HL-60/S4 (cell line): ENCODE measurements at regions not wholly inside any gene's neighbourhood (a gene's known extent, or its start where the extent isn't known, plus 50 kb on each side); places are given as distances from the start of the nearest gene placed in this dataset.

Experiments
- in situ Hi-C: fragments of 300-500 bp; cut with MboI; formaldehyde crosslinking; loops from 2 replicates; pipeline ENCODE4 v1.14.3; 2022; ENCODE audit warnings: low sequenced_read_pairs

DNA sequence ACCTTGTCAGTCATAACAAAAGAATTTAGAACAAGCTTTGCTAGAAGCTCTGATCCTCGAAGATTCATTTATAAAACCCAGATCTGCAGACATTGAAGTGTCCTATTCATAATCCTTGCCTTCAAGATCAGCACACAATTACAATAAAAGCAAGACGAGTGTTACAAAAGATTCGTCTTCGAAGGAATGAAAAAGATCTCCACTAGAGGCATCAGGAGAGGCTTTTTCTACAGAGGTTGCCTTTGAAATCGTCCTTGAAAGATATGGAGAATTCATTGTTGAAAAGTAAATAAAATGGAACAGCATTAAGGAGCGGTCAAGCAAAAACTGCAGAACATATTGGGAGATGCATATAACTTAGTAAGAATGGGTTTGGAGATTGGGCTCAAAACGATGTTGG lies 146.4 kb downstream of the BMP4 start:
- in situ Hi-C loops, result no loop called here

DNA sequence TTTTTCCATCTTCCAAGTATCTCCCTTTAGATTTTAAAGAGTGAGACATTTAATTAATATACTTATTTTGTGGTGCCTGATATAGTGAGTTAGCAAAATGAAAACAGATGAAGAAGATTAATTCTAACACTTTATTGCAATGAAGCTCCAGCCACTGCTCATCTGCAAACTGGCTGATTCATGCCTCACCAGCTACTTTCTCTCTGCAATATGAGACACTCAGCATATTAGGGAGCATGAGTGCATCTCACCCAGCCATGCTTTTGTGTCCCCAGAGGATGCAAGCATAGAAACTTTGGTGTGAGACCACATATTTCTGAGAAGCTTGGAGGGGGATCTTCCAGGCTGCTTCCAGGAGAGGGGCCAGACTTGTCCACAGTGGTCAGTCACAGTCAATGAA lies 148.6 kb downstream of the BMP4 start:
- in situ Hi-C loops, result no loop called here

DNA sequence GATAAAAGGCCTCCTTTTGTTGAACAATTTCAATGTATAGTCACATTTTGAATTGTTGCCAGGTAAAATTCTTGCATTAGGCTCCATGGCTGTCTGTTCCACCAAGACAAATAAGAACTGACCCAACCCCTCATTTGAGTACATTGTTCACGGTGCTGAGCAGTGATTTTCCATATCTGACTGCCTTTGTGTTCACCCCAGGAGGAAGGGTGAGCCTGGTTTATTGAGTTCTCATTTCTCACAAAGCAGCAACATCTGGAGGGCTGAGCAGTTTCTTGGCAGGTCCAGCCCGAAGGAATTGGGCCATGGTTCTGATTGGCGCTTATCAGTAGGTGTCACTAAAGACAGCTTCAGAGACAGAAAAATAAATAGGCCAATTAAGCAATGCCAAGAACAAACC lies 149.1 kb downstream of the BMP4 start:
- in situ Hi-C loops, result no loop called here

DNA sequence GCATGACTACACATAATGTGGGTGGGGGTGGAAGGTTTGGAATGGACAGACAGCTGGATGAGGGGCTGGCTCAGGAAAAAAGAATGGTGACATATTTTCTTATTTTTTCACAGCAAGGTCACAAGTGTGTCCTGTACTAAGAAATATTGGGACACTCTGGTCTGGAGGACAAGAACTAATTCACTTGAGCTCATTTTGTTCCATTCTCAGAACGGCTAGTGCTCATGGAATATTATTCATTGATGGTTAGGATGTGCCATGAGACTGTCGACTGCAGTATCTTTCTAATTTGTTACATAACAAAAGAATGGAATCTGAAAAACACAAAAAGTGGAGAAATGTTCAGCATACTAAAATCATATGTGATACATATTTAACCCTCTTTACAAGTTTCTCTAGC lies 149.5 kb downstream of the BMP4 start:
- in situ Hi-C loops, result no loop called here

DNA sequence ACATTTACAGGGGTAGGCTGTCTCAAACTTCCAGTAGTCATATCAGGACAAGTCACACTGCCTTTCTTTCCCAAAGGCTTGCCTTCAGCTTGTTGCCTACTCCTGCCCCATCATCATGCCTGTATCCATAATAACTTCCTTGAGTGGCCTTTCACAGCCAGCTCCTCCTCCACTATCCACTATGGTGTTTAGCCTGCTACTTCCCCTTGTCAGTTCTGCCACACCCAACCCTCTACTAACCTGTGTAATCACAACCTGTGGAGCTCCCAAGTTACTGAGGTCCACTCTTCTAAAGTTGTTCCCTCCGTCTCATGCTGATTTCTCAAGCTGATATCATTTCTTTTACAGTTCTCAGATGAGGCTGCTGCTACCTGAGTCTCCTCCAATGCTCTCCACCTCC lies 159.9 kb downstream of the BMP4 start:
- in situ Hi-C loops, result no loop called here

DNA sequence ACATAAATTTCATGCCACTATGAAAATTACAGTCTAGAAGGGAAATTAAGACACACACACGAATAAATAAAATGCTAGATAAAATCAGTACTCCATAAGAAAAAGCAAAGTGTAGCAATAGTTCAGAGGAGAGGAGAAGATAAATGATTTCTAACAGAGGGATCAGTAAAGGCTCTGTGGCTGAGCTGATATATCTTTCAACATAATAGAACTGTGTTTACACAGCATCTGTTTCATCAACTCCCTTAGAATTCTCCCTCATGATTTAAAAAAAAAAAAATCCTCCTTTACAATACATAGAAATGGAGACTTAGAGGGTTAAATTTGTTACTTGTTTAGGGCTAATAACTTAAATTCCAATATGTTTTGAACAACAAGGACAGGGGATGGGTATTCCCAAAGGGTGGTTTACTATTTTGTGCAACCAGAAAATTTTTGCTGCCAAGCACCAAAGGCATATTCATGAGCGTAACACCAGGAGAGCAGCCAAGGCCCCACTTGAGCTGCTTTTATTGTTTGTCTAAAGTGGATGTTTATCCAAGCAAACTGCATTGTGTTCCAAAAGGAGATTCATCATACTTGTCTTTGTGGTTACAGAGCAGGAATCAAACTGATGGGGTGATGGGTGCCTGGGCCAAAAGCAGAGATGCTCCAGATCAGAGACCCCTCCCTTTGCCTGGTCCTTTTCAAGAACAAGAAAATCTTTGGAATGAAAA lies 162.7 kb downstream of the BMP4 start:
- in situ Hi-C loops, result no loop called here

DNA sequence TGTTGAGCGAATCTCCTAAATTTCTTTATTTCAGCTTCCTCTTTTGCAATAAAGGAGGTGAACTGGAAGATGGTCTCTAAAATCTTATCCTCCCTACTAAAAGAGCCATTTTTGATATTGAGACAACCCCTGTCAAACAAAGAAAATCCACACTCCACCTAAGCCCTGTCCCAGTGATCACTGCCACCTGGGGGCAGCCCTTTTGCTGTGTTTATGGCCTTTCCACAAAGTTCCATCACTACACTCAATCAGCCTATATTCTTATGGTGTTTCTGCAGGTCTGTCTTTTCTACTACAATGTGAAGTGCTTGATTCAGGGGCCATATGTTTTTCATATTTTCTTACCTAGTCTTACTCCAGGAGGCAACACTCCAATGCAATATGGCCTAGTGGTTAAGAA lies 163.7 kb downstream of the BMP4 start:
- in situ Hi-C loops, result no loop called here

DNA sequence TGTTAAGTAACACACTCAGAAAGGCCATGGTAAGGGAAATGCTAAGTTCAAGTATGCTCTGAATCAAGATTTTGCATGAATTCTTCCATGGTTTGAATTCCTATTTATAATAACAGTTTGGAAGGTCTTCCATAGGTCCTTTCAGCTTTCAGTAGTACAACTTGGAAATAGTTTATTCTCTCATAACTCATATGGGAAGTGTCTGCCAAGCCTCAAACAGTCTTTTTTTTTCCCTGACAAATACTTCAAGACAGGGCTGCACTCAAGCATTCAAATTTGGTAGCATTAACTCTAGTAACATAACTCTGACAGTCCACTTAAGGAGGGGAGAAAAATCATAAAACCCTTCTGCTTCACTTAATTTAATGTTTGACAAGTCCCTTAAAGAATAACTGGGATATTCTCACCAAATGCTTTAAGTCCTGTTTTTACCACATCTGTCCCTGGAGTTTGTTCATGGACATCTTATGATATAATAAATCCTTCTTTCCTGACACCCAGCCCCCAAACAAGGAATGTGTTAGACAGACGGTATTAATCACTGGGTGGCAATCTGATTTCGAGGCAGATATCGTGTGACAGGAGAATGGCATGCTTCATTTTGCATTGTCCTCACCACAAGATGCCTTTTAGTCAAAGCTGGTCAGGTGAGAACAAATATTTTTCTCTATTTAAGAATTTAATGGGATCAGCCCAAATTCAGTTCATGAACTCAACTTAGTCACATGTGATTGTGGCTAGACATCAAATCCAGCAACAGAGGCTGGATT lies 165.7 kb downstream of the BMP4 start:
- in situ Hi-C loops, result no loop called here

DNA sequence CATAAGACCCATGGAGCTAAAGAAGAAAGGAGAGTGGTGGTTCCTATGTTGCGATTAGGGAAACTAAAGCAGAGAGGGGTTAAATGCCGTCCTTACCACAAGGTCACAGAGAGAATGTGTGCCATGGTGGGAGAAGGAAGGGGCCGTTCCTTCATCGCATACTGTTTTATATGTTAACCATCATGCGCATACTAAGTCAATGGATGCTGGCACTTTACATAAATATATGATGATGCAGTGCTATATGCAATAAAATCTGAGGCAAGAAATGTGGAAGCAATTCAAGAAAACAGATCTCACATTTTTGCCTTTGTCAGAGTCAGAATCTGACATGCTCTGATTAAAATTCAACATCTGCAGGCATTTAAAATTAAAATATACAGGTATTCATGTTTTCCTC lies 168.1 kb downstream of the BMP4 start:
- in situ Hi-C loops, result no loop called here

DNA sequence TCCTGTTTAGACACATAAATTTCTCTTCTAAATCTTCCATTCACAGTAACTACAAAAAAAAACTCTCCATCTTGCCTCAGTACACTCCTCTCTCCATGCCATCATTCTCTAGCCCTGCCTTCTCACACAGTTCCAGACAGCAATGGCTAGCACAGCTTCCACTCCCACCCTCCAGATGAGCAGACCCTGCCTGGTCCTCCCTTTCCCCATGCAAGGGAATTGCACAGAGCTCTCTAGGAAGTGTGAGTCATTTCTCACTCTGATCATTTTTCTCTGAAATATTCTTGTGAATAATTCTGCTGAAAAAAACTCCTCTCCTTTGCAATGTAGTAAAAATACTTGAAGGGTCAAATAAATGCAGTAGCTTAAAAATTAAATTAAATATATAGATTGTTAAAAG lies 170.6 kb downstream of the BMP4 start:
- in situ Hi-C loops, result no loop called here

DNA sequence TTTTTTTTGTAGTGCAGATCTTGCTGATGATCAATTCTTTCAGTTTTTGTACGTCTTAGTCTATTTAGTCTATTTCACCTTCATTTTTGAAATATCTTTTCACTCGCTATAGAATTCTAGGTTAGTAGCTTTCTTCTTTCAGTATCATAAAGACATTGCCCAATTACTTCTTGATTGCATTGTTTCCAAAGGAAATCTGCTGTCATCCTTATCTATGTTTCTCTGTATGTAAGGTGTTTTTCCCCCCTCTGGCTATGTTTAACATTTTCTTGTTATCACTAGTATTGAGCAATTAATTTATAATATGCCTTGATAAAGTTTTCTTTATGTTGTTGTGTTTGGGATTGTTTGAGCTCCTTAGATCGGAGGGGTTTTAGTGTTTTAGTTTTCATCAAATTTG lies 171.9 kb downstream of the BMP4 start:
- in situ Hi-C loops, result no loop called here

DNA sequence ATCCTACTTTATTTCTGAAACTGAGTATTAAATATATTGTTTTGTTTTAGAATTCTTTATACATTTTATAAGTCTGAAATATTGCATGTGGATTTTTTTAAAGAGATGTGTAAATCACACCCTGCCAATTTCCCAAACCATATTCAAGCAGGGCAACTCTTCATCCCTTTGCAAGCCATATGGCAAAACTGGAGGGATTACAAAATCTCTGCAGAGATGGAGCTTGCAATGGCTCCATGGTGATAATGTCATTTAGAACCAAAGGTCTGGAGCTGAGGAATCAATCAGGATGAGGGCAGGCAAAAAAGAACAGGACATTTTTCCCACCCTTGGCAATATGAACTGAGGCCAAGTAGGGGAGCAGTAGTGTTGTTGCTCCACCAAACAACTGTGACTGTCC lies 173.4 kb downstream of the BMP4 start:
- in situ Hi-C loops, result no loop called here

DNA sequence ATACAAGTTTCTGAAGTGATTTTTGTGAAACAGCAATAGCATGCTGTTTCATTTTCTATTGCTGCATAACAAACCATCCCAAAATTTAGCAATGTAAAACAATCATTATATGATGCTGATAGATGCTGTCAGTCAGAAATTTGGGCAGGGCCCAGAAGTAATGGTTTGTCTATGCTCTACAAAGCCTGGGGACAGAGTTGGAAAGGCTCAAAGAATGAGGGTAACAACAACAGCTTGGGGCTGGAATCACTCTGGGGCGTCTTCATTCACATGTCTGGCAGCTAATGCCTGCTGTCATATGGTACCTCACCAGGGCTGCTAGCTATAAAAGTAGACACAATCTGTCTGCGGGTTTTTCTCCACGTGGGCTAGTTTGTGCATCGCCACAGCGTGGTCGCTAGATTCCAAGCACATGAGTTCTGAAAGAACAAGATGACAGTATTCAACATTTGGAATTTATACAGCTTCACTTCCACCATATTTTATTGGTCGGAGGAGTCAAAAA lies 176.5 kb downstream of the BMP4 start:
- in situ Hi-C loops, result no loop called here

DNA sequence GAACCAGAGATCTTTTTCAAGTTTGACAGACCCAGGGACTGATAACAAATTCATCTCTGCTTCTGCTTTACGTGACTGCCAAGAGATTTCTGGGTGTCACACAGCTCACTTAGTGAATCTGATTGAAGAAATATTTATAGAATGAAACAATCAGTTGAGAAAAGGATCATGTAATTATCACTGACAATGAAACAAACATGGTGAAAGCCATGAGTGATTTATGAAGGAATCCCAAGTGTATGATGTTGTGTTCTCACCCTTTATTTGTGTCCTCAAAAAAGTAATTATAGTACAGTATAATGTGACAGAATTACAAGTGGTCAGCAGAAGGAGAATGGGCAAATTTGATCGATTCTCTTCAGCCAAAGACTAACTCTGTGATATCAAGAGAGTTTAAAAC lies 177.3 kb downstream of the BMP4 start:
- in situ Hi-C loops, result no loop called here

DNA sequence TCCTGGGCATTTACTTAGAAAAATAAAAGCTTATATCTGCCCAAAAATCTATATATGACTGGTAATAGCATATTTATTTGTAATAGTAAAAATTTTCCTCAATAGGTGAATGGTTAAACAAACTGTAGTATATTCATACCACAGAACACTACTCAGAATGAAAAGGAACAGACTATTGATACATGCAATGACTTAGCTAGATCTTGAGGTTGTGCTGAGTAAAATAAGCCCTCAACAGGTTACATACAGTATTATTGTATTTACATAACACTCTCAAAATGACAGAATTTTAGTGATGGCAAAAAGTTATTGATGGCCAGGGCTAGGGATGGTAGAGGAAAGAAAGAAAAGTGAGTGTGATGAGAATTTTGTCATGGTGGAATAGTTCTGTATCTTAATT lies 178.4 kb downstream of the BMP4 start:
- in situ Hi-C loops, result no loop called here

DNA sequence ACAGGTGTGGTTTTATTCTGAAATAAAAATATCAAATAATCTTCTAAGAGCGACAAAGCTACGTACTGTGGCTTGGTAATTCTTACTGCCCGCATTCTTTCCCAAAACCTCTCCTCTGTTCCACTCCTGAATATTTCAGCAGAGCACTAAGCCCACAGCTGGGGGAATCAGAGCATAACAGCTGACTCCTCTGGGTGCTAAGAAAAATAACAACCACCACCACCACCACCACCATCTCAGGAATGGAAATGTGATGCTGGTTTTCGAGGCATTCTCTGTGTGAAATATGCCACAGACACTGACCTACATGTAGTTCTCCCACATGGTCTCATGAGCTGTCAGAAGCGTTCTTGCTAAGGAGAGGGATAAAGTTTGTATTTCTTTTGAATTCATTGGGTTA lies 183.7 kb downstream of the BMP4 start:
- in situ Hi-C loops, result no loop called here

DNA sequence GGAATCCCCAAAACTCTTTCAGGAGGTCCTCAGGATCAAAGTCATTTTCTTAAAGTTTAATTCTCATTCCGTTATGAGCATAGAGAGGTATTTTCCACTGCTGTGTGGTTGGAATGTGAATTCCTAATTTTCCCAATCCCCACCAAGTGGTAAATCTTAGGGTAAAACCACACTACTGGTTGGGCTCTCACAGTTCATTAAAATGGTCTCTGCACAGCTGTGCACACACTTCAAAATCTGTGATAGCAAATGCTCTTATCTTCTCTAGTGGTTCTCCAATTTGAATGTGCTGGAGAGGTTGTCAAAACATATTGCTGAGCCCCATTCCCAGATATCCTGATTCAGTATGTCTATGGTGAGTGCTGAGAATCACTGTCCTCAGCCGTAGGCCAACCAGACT lies 189.1 kb downstream of the BMP4 start:
- in situ Hi-C loops, result no loop called here

DNA sequence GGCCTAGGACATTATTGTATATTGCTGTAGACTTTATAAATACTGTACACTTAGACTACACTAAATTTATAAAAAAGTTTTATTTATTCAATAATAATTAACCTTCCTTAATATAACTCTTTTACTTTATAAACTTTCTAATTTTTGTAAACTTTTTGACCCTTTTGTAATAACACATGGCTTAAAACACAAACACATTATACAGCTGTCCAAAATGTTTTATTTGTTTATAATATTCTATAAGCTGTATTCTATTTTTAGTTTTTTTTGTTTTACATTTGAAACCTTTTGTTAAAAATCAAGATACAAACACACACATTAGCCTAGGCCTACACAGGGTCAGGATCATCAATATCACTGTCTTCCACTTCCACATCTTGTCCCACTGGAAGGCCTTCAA lies 190.0 kb downstream of the BMP4 start:
- in situ Hi-C loops, result no loop called here

DNA sequence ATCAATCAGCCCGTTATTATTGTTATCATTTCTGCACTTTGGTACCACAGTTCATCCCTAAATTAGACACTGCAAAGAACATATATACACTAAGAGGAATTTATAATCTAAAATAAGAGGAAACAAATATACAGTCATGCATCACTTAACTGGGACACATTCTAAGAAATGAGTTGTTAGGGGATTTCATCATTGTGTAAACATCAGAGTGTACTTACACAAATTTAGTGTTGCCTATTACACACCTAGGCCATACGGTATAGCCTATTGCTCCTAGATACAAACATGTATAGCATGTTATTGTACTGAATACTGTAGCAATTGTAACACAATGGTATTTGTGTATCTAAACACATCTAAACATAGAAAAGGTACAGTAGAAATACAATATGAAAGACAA lies 190.5 kb downstream of the BMP4 start:
- in situ Hi-C loops, result no loop called here

DNA sequence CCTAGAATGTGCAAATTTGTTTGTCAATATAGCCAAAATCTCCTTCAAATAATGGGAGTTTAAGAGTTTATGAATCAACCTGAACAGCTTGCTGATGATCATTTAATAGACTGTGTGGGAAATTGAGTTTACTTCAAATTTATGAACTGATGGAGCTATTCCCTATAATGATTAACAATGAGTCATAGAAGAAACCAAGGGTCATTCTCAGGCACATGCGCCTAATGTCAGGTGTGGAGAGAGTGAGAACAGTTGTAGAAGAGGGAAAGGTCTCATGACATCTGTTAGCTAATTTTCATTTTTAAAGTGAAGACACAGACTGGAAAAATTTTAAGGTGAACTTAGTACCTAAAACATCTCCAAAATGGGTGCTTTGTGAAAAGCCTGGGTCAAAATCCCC lies 191.8 kb downstream of the BMP4 start:
- in situ Hi-C loops, result no loop called here

DNA sequence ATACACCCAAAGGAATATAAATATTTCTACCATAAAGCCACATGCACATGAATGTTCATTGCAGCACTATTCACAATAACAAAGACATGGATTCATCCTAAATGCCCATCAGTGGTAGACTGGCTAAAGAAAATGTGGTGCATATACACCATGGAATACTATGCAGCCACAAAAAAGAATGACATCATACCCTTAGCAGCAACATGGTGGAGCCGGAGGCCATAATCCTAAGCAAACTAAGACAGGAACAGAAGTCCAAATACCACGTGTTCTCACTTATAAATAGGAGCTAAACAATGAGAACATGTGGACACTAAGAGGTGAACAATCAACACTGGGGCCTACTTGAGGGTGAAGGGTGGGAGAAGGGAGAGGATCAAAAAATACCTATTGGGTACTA lies 198.5 kb downstream of the BMP4 start:
- in situ Hi-C loops, result no loop called here

DNA sequence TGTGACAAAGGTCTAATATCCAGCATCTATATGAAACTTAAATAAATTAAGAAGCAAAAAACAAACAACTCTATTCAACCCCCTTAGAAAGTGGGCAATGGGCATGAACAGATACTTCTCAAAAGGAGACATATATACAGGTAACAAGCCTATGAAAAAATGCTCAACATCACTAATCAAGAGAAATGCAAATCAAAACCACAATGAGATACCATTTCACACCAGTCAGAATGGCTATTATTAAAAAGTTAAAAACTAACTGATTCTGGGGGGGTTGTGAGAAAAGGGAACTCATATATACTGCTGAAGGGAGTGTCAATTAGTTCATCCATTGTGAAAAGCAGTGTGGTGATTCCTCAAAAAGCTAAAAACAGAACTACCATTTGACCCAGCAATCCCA lies 198.9 kb downstream of the BMP4 start:
- in situ Hi-C loops, result no loop called here

DNA sequence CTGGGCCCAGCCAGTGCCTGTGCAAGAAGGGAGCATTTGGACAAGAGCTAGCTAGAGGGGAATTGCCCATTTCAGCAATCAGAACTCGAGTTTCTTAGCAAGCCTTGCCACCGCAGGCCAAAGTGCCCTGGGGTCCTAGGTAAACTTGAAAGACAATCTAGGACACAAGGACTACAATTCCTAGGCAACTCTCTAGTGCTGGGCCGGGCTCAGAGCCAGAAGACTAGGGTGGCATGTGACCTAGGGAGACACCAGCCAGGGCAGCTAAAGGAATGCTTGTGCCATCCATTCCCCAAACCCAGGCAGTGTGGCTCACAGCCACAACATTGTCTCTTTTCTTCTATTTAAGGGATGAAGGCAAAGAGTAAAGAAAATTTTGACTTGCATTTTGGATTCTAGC lies 205.0 kb downstream of the BMP4 start:
- in situ Hi-C loops, result no loop called here
